GM10266 (cell line): ENCODE measurements at regions not wholly inside any gene's neighbourhood (a gene's known extent, or its start where the extent isn't known, plus 50 kb on each side); places are given as distances from the start of the nearest gene placed in this dataset.

Experiments used
- DNase-seq: peaks from one replicate; pipeline ENCODE4 v3.0.0; 2012; ENCODE audit errors: extremely low spot score
- TF ChIP-seq, protein P1 (sequence below): IDR thresholded peaks from 2 replicates; pipeline ENCODE4 v1.5.1; 2012; ENCODE audit warnings: mild to moderate bottlenecking, low read depth; ENCODE audit not compliant: control insufficient read depth, insufficient read depth; ENCODE audit errors: missing control alignments

DNA sequence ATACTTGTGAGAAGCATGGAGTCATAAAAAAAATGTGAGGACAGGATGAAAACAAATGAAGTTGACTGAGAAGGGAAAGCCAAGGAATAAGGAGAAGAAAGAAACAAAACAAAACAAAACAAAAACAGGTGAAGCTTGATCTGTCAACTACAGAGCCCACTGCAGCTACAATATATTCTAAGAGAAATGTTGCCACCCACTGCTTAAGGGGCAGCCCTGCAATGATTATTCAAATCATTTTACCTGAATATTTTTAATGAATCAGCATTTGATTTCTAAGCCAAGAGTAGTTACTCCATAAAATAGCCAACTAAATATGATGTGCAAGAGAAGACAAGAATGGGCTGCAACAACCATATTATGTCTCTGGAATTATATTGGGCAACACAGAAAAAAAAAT lies 252.0 kb upstream of the KIF2B start:
- no peak for DNase-seq
- TF ChIP-seq, protein P1, sequence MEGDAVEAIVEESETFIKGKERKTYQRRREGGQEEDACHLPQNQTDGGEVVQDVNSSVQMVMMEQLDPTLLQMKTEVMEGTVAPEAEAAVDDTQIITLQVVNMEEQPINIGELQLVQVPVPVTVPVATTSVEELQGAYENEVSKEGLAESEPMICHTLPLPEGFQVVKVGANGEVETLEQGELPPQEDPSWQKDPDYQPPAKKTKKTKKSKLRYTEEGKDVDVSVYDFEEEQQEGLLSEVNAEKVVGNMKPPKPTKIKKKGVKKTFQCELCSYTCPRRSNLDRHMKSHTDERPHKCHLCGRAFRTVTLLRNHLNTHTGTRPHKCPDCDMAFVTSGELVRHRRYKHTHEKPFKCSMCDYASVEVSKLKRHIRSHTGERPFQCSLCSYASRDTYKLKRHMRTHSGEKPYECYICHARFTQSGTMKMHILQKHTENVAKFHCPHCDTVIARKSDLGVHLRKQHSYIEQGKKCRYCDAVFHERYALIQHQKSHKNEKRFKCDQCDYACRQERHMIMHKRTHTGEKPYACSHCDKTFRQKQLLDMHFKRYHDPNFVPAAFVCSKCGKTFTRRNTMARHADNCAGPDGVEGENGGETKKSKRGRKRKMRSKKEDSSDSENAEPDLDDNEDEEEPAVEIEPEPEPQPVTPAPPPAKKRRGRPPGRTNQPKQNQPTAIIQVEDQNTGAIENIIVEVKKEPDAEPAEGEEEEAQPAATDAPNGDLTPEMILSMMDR, result no peak

DNA sequence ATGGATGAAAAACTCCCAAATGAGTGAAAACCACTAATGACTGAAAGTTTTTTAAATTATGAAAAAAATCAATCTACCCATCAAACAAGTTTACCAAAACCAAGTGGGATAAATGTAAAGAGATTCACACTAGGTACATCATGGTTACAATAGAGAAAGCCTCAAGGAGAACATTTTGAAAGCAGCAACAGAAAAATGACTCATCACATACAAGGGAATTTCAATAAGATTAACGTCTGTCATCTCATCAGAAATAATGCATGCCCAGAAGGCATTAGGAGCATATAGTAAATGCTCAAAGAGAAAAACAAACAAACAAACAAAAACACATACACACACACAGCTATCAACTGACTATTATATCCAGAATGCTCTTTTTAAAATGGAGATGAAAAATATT lies 261.8 kb upstream of the KIF2B start:
- DNase-seq, result no peak
- TF ChIP-seq, protein P1, result no peak

DNA sequence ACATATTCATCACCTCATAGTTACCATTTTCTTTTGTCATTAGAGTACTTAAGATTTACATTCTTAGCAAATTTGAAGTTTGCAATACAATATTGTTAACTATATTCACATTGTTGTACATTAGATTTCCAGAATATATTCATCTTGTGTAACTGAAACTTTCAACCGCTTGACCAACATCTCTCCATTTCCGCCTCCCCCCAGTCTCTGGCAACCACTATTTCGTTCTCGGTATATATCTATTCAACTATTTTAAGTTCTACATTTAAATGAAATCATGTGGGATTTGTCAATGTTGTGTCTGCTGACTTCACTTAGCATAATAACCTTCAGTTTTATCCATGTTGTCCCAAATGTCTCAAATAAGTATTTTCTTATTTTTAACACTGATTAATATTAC lies 274.5 kb upstream of the KIF2B start:
- TF ChIP-seq, protein P1, result no peak

DNA sequence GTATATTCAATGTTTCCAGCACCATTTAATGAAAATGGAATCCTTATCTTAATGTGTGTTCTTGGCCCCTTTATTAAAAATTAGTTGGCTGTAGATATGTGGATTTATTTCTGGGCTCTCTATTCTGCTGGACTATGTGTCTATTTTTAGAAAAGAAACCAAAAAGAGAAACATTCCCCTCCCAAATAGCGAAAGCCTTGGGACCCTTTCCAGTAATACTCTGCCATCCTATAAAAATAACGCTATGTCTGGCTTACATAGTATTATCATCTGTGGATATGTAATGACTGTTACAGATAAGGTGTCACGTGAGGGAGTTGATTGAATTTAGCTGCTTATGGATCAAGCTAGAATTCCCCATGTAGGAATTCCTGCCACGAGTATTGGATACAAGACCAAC lies 279.3 kb upstream of the KIF2B start:
- no peak for DNase-seq
- TF ChIP-seq, protein P1, result no peak

More for the DNA sequence above, 274.5 kb upstream of the KIF2B start:
- DNase-seq, result no peak

DNA sequence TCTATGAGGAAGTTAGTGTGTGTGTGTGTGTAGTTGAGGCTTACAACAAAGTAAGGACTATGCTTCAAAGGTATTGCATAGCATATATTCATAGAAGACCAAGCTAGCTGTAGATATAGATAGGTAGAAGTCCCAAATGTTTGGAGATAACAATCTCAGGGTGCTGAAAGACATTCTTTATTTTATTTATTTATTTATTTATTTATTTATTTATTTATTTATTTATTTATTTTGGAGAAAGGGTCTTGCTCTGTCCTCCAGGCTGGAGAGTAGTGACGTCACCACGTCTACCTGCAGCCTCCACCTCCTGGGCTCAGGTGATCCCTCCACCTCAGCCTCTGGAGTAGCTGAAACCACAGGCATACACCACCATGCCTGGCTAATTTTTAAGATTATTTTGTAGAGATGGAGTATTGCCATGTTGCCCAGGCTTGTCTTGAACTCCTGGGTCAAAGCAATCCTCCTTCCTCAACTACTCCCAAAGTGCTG lies 284.6 kb upstream of the KIF2B start:
- DNase-seq, result no peak
- TF ChIP-seq, protein P1, result no peak

DNA sequence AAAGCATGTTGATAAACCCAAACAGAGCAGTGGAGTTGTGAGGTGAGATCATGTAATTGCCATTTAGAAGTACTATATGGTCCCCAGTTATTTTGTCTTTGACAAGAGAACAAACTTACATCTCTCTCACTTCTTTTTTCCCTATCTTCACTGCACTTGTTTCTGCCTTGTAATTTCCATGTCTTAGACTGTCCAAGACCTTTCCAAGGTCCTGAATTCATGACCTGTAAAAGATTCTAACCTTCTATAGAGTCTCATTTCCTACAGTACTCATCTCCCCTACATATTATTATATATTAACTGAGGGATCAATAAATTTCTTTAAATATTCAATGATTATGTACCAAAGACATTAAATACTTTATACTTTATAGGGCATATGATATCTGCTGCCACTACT lies 295.3 kb upstream of the KIF2B start:
- TF ChIP-seq, protein P1, result no peak

DNA sequence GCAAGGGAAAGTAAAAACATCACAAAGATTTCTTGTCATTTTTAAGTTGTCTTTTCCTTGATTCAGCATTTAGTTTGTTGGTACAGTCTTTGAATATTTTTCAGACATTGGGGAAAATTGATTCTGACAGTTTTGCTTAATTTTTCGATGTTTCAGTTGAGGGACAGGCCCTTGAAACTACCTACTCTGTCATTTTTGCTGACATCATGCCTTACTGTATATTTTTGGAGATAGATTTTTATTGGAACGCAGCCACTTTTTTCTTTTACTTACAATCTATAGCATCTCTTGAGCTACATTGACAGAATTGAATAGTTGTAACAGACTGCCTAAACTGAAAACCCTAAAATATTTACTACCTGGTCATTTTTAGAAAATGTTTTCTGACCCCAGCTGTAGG lies 297.1 kb upstream of the KIF2B start:
- TF ChIP-seq, protein P1, result no peak
- no peak for DNase-seq

More for the DNA sequence above, 295.3 kb upstream of the KIF2B start:
- DNase-seq, result no peak
